Natural killer cell (primary cell): ENCODE measurements at regions not wholly inside any gene's neighbourhood (a gene's known extent, or its start where the extent isn't known, plus 50 kb on each side); places are given as distances from the start of the nearest gene placed in this dataset.
A peak's percentile ranks its signal among the peaks of the same experiment; 100 is the strongest.

Source experiments
- ATAC-seq, 3 donors: fragments of 150-1000 bp in 2 of 3; fragments of 200-7000 bp in 1 of 3; cut with Tn5 transposase; 1 replicate in 1 of 3; 2 replicates in 2 of 3; pipeline ENCODE4 v1.10.0; 2021; ENCODE audit warnings: mild to moderate bottlenecking in 2 of 3, moderate library complexity in 2 of 3
- DNase-seq, 2 donors: peaks; one replicate each; pipeline versions ENCODE4 v3.0.0 to v3.0.0-alpha.2; 2013 to 2021; ENCODE audit warnings: mixed read lengths in 1 of 2
- H3K27ac ChIP-seq: one replicate; pipeline ENCODE4 v1.5.1; 2013; ENCODE audit warnings: mild to moderate bottlenecking, low read length
- H3K27me3 ChIP-seq: one replicate; pipeline ENCODE4 v1.6.1; 2013; ENCODE audit warnings: low read length; ENCODE audit not compliant: control insufficient read depth, insufficient read depth
- H3K36me3 ChIP-seq: one replicate; pipeline ENCODE4 v1.6.1; 2013; ENCODE audit warnings: low read length; ENCODE audit not compliant: control insufficient read depth, insufficient read depth
- H3K4me1 ChIP-seq: one replicate; pipeline ENCODE4 v1.6.1; 2013; ENCODE audit warnings: low read length; ENCODE audit not compliant: control insufficient read depth, insufficient read depth
- H3K4me3 ChIP-seq: one replicate; pipeline ENCODE4 v1.5.1; 2013; ENCODE audit warnings: low read length
- H3K9me3 ChIP-seq: one replicate; pipeline ENCODE4 v1.6.1; 2013; ENCODE audit warnings: low read length; ENCODE audit not compliant: control insufficient read depth, insufficient read depth
- H3K27ac Mint-ChIP-seq, 2 donors: one replicate each; pipeline ENCODE4 v1.8.0; 2022; ENCODE audit warnings: mild to moderate bottlenecking in 2 of 2, mixed read lengths in 2 of 2, moderate library complexity in 1 of 2
- H3K27me3 Mint-ChIP-seq, 2 donors: one replicate each; pipeline ENCODE4 v1.8.0; 2022; ENCODE audit warnings: low read depth in 2 of 2, mixed read lengths in 2 of 2
- H3K36me3 Mint-ChIP-seq: one replicate; pipeline ENCODE4 v1.8.0; 2022; ENCODE audit warnings: mixed read lengths
- H3K4me1 Mint-ChIP-seq, 2 donors: one replicate each; pipeline ENCODE4 v1.8.0; 2022; ENCODE audit warnings: mixed read lengths in 2 of 2
- H3K4me3 Mint-ChIP-seq: one replicate; pipeline ENCODE4 v1.8.0; 2022; ENCODE audit warnings: mild to moderate bottlenecking, moderate library complexity, mixed read lengths
- H3K9me3 Mint-ChIP-seq, 2 donors: one replicate each; pipeline ENCODE4 v1.8.0; 2022; ENCODE audit warnings: mixed read lengths in 2 of 2
- WGBS: methylation state at CpG from one replicate; pipeline ENCODE4 v1.1.7; 2013; ENCODE audit warnings: missing lambda C conversion rate; ENCODE audit not compliant: insufficient coverage; 5-methylcytosine and 5-hydroxymethylcytosine counted together
- intact Hi-C: fragments of 100-400 bp; cut with micrococcal nuclease; formaldehyde crosslinking; loops from one replicate; pipeline ENCODE4 v1.14.2; 2022
- TF ChIP-seq, protein P1 (sequence below): fragments of 200-600 bp; IDR thresholded peaks from one replicate; pipeline ENCODE4 v1.8.0; 2022; ENCODE audit warnings: antibody characterized with exemption

DNA sequence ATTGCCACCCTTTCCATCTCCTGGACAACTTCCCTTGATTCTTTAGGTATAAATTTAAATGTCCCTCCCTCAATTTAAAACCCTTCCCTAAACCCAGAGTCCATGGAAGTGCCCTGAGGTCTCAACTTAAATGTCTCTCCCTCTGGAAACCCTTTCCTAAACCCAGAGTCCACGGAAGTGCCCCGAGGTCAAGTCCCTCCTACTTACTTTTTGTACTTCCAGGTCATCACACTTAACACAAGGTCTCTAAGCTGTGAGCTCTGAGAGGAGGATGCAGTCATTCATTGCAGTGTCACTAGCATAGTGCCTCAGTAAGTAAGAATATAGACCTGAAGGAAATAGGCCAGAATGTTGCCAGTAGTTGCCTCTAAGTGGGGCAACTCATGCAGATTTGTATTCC is 78.2 kb upstream of the BNC1 start:
- Histone ChIP-seq H3K27ac (no peak overlapping the region), H3K36me3 (no peaks in the 10 kb centered on the region), H3K27me3 (peaks cover 12% of the 10 kb centered on the region), H3K4me3 (no peak overlapping the region), H3K9me3 (no peaks in the 10 kb centered on the region), H3K4me1 (peaks cover 6% of the 10 kb centered on the region)
- Mint-ChIP-seq H3K4me3 (no peak overlapping the region), H3K36me3 (peaks cover 8% of the 10 kb centered on the region), H3K4me1 (peaks cover 16% of the 10 kb centered on the region in 2 donors), H3K9me3 (no peaks in the 10 kb centered on the region), H3K27ac (no peak overlapping the region), H3K27me3 (peaks cover 40 to 50% of the 10 kb centered on the region in 2 donors)
- TF ChIP-seq, protein P1, sequence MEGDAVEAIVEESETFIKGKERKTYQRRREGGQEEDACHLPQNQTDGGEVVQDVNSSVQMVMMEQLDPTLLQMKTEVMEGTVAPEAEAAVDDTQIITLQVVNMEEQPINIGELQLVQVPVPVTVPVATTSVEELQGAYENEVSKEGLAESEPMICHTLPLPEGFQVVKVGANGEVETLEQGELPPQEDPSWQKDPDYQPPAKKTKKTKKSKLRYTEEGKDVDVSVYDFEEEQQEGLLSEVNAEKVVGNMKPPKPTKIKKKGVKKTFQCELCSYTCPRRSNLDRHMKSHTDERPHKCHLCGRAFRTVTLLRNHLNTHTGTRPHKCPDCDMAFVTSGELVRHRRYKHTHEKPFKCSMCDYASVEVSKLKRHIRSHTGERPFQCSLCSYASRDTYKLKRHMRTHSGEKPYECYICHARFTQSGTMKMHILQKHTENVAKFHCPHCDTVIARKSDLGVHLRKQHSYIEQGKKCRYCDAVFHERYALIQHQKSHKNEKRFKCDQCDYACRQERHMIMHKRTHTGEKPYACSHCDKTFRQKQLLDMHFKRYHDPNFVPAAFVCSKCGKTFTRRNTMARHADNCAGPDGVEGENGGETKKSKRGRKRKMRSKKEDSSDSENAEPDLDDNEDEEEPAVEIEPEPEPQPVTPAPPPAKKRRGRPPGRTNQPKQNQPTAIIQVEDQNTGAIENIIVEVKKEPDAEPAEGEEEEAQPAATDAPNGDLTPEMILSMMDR = no peak
- intact Hi-C loops = no loop called here
- 82% methylated on average over 2 of the region's 2 CpGs for WGBS
- ATAC-seq (no peak), DNase-seq (no peak)

DNA sequence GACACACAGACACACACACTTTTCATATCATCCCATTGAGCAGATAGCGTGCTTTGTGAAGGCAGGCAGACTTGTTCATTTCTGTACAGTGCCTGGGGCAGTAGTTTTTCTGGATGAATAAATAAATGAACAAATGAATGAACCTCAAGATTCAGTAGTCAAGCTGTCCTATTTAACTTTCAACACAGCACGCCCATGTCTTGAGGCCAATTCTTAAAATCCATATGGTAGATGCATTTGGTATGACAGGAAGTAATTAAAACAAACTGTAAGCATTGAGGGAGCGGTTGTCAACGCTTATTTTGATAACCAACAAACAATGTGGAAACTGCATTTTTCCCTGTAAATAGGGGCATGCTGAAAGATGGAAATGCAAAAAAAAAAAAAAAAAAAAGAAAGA is 80.0 kb upstream of the BNC1 start:
- H3K36me3 ChIP-seq = no peaks in the 10 kb centered on the region
- H3K27ac Mint-ChIP-seq = no peak overlapping the region
- H3K27me3 Mint-ChIP-seq = peaks cover 37 to 68% of the 10 kb centered on the region in 2 donors
- TF ChIP-seq, protein P1 = no peak
- ATAC-seq (no peak), DNase-seq (no peak)
- H3K27me3 ChIP-seq = peaks cover 12% of the 10 kb centered on the region
- no peak overlapping the region for H3K27ac ChIP-seq
- no peaks in the 10 kb centered on the region for H3K9me3 Mint-ChIP-seq
- H3K4me1 Mint-ChIP-seq = peaks cover 16% of the 10 kb centered on the region in 2 donors
- H3K36me3 Mint-ChIP-seq = peaks cover 8% of the 10 kb centered on the region
- peaks cover 6% of the 10 kb centered on the region for H3K4me1 ChIP-seq
- intact Hi-C loops = no loop called here
- H3K4me3 Mint-ChIP-seq = no peak overlapping the region
- no peak overlapping the region for H3K4me3 ChIP-seq
- no peaks in the 10 kb centered on the region for H3K9me3 ChIP-seq
- WGBS = 83% methylated on average over 3 of the region's 4 CpGs

DNA sequence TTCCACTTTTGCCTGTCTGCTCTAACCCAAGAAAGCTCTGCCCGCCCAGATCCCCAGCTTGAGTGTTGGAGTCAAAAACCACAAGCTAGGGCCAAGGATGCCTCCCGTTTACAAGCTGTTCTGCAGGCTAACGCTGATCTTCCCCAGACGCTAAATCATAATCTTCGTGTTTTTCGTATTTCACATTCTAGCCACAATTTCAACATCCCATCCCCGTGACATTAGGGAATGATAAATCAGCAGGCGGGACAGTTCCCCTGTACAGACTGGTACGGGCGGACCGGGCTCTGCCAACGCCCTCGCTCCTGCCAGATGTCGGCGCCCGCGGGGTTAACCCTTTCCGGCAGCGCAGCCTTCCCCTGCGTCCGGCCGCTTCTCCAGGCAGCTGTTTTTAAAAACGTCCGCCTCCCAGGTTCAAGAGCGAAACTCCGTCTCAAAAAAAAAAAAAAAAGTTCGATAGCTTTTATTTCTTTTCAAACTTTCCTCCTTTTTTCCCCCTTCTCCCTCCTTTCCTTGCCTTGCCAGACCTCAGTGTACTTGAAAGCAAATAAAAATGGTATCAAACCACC is 81.0 kb upstream of the BNC1 start:
- Mint-ChIP-seq H3K4me1 (peaks cover 16% of the 10 kb centered on the region in 2 donors), H3K4me3 (peak overlapping the region; percentile 70), H3K36me3 (peaks cover 8% of the 10 kb centered on the region), H3K27me3 (peaks cover 37 to 76% of the 10 kb centered on the region in 2 donors), H3K27ac (no peak overlapping the region), H3K9me3 (no peaks in the 10 kb centered on the region)
- Histone ChIP-seq H3K27me3 (peaks cover 12% of the 10 kb centered on the region), H3K27ac (no peak overlapping the region), H3K9me3 (no peaks in the 10 kb centered on the region), H3K4me3 (no peak overlapping the region), H3K36me3 (no peaks in the 10 kb centered on the region), H3K4me1 (peaks cover 6% of the 10 kb centered on the region)
- ATAC-seq (no peak), DNase-seq (no peak)
- TF ChIP-seq, protein P1 = no peak
- WGBS = under 1% methylated on average over 27 of the region's 27 CpGs
- intact Hi-C loops = no loop called here

DNA sequence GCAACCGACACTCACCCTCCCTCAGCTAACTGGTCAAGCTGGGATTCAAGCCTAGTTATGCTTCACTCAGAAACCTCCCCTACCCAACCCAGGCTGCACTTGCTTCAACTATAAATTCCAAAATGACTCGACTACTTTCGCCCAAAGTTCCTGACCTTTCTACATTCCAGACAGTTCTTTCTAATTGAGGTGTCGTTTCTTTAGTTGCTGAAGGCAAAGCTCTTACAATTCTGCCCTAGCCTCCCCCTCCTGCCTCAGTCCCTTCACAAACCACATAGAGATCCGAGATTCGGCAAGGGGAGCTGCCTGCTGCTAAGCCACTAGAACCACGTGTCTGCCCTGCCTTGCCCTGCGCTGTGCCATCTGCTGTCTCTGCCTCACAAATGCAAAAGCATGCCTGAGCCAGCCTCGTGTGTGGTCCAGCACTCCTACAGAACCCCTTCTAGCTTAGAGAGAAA is 74.7 kb upstream of the SH3GL3 start:
- H3K27ac ChIP-seq = no peak overlapping the region
- Mint-ChIP-seq H3K36me3 (no peaks in the 10 kb centered on the region), H3K27ac (no peak overlapping the region), H3K4me3 (no peak overlapping the region), H3K9me3 (no peaks in the 10 kb centered on the region), H3K4me1 (peaks cover 0 to 7% of the 10 kb centered on the region in 2 donors), H3K27me3 (peaks cover 26 to 88% of the 10 kb centered on the region in 2 donors)
- H3K9me3 ChIP-seq = no peaks in the 10 kb centered on the region
- 26% methylated on average over 9 of the region's 9 CpGs for WGBS
- no peaks in the 10 kb centered on the region for H3K4me1 ChIP-seq
- DNase-seq (no peak), ATAC-seq (peak in 1 of 3 donors; percentile 66)
- no peak overlapping the region for H3K4me3 ChIP-seq
- no peaks in the 10 kb centered on the region for H3K36me3 ChIP-seq
- TF ChIP-seq, protein P1 = no peak
- peaks cover 3% of the 10 kb centered on the region for H3K27me3 ChIP-seq
- intact Hi-C loops = no loop called here
